Nephron (organoid): ENCODE measurements at regions not wholly inside any gene's neighbourhood (a gene's known extent, or its start where the extent isn't known, plus 50 kb on each side); places are given as distances from the start of the nearest gene placed in this dataset.

ENCODE experiments used
- H3K27ac Mint-ChIP-seq, 3 experiments: 2 replicates each; pipeline ENCODE4 v1.8.0; 2020; ENCODE audit warnings: mixed read lengths in 3 of 3, mild to moderate bottlenecking in 2 of 3, moderate library complexity in 1 of 3
- H3K27me3 Mint-ChIP-seq: 2 replicates; pipeline ENCODE4 v1.8.0; 2021; ENCODE audit warnings: low read depth, mild to moderate bottlenecking, moderate library complexity, mixed read lengths
- H3K36me3 Mint-ChIP-seq: 2 replicates; pipeline ENCODE4 v1.8.0; 2020; ENCODE audit warnings: low read depth, mixed read lengths
- H3K4me1 Mint-ChIP-seq: 2 replicates; pipeline ENCODE4 v1.8.0; 2020; ENCODE audit warnings: mixed read lengths
- H3K4me3 Mint-ChIP-seq, 3 experiments: 2 replicates each; pipeline ENCODE4 v1.8.0; 2020; ENCODE audit warnings: mild to moderate bottlenecking in 3 of 3, mixed read lengths in 3 of 3, moderate library complexity in 2 of 3
- H3K9me3 Mint-ChIP-seq: 2 replicates; pipeline ENCODE4 v1.8.0; 2020; ENCODE audit warnings: mixed read lengths
- CTCF ChIP-seq, 3 experiments: fragments of 200-600 bp; sonication (generic); IDR thresholded peaks; one replicate each; pipeline ENCODE4 v1.5.0; 2021; ENCODE audit warnings: antibody characterized with exemption in 3 of 3; ENCODE audit not compliant: unreplicated experiment in 3 of 3

GRCh38 chr11:98453378-98453777 is 567.4 kb upstream of the CNTN5 start:
- Mint-ChIP-seq H3K27ac (no peak overlapping the region), H3K9me3 (no peaks in the 10 kb centered on the region), H3K4me3 (no peak overlapping the region), H3K27me3 (peaks cover 6% of the 10 kb centered on the region), H3K36me3 (no peaks in the 10 kb centered on the region), H3K4me1 (no peaks in the 10 kb centered on the region)
- TF ChIP-seq CTCF (IDR thresholded peaks at IDR 0.05; ENCODE audit: unreplicated experiment in 3 of 3): no peak

- Mint-ChIP-seq H3K4me3 (no peak overlapping the region), H3K27ac (no peak overlapping the region), H3K27me3 (peaks cover 6% of the 10 kb centered on the region), H3K36me3 (no peaks in the 10 kb centered on the region), H3K9me3 (no peaks in the 10 kb centered on the region), H3K4me1 (no peaks in the 10 kb centered on the region)
- no peak for TF ChIP-seq CTCF (IDR thresholded peaks at IDR 0.05; ENCODE audit: unreplicated experiment in 3 of 3)
These were observed 565.0 kb upstream of the CNTN5 start for GRCh38 chr11:98455500-98456307.

- Mint-ChIP-seq H3K27ac (no peak overlapping the region), H3K9me3 (no peaks in the 10 kb centered on the region), H3K36me3 (no peaks in the 10 kb centered on the region), H3K4me1 (no peaks in the 10 kb centered on the region), H3K4me3 (no peak overlapping the region), H3K27me3 (peaks cover 6% of the 10 kb centered on the region)
- TF ChIP-seq CTCF (IDR thresholded peaks at IDR 0.05; ENCODE audit: unreplicated experiment in 3 of 3): no peak
These were observed 564.5 kb upstream of the CNTN5 start for GRCh38 chr11:98456308-98456680.

GRCh38 chr11:98495016-98495415 is 525.7 kb upstream of the CNTN5 start:
- Mint-ChIP-seq H3K9me3 (no peaks in the 10 kb centered on the region), H3K27ac (peak overlapping the region in 1 of 3 experiments; percentile 16), H3K27me3 (no peaks in the 10 kb centered on the region), H3K36me3 (no peaks in the 10 kb centered on the region), H3K4me3 (no peak overlapping the region), H3K4me1 (no peaks in the 10 kb centered on the region)
- TF ChIP-seq CTCF (IDR thresholded peaks at IDR 0.05; ENCODE audit: unreplicated experiment in 3 of 3): no peak

GRCh38 chr11:98495601-98496000 is 525.1 kb upstream of the CNTN5 start:
- no peak for TF ChIP-seq CTCF (IDR thresholded peaks at IDR 0.05; ENCODE audit: unreplicated experiment in 3 of 3)
- Mint-ChIP-seq H3K9me3 (no peaks in the 10 kb centered on the region), H3K27ac (peak overlapping the region in 1 of 3 experiments; percentile 16), H3K4me3 (no peak overlapping the region), H3K36me3 (no peaks in the 10 kb centered on the region), H3K27me3 (no peaks in the 10 kb centered on the region), H3K4me1 (no peaks in the 10 kb centered on the region)

- Mint-ChIP-seq H3K27me3 (no peaks in the 10 kb centered on the region), H3K27ac (no peak overlapping the region), H3K36me3 (no peaks in the 10 kb centered on the region), H3K4me3 (no peak overlapping the region), H3K4me1 (no peaks in the 10 kb centered on the region), H3K9me3 (peaks cover 7% of the 10 kb centered on the region)
- TF ChIP-seq CTCF (IDR thresholded peaks at IDR 0.05; ENCODE audit: unreplicated experiment in 3 of 3): no peak
These were observed 513.5 kb upstream of the CNTN5 start for GRCh38 chr11:98507208-98507607.
